PFSK-1 (cell line): ENCODE measurements at regions not wholly inside any gene's neighbourhood (a gene's known extent, or its start where the extent isn't known, plus 50 kb on each side); places are given as distances from the start of the nearest gene placed in this dataset.

ENCODE experiments used
- FOXP2 ChIP-seq: optimal IDR thresholded peaks from 2 replicates; pipeline ENCODE3; 2011; ENCODE audit warnings: borderline replicate concordance, control low read depth, inconsistent platforms; ENCODE audit not compliant: insufficient read depth; ENCODE audit errors: extremely low read length, extremely low read depth
- POLR2AphosphoS5 ChIP-seq: IDR thresholded peaks from 2 replicates; pipeline ENCODE4 v1.6.1; 2012; ENCODE audit warnings: low read depth, mild to moderate bottlenecking, control low read depth, low read length, moderate library complexity
- REST ChIP-seq, 2 experiments: IDR thresholded peaks; 2 replicates each; pipeline versions ENCODE4 v1.6.1 to v1.8.0; 2011 to 2012; ENCODE audit warnings: low read depth in 2 of 2, low read length in 2 of 2, control low read depth in 1 of 2, inconsistent platforms in 1 of 2, mild to moderate bottlenecking in 1 of 2, moderate library complexity in 1 of 2; ENCODE audit not compliant: insufficient read depth in 1 of 2
- SIN3A ChIP-seq: IDR thresholded peaks from 2 replicates; pipeline ENCODE4 v1.6.1; 2012; ENCODE audit warnings: mild to moderate bottlenecking, low read length, moderate library complexity, borderline replicate concordance; ENCODE audit not compliant: insufficient read depth
- TAF1 ChIP-seq: IDR thresholded peaks from 2 replicates; pipeline ENCODE4 v1.6.1; 2012; ENCODE audit warnings: low read length, control low read depth, borderline replicate concordance; ENCODE audit not compliant: insufficient read depth

GRCh38 chr17:79320331-79320730 is 245.7 kb downstream of the ENGASE start:
- TF ChIP-seq POLR2AphosphoS5 (no peak), FOXP2 (no peak), SIN3A (no peak), TAF1 (no peak), REST (IDR thresholded peaks at IDR 0.05; ENCODE audit: insufficient read depth in 1 of 2, low read depth in 2 of 2, low read length in 2 of 2) (no peak)

- TF ChIP-seq POLR2AphosphoS5 (no peak), FOXP2 (no peak), REST (IDR thresholded peaks at IDR 0.05; ENCODE audit: insufficient read depth in 1 of 2, low read depth in 2 of 2, low read length in 2 of 2) (no peak), SIN3A (no peak), TAF1 (no peak)
Measured at GRCh38 chr17:79317916-79318315, 243.3 kb downstream of the ENGASE start.

GRCh38 chr17:79316805-79317204 is 242.2 kb downstream of the ENGASE start:
- no peak for TF ChIP-seq REST (IDR thresholded peaks at IDR 0.05; ENCODE audit: insufficient read depth in 1 of 2, low read depth in 2 of 2, low read length in 2 of 2)
- no peak for TF ChIP-seq TAF1
- TF ChIP-seq SIN3A: no peak
- no peak for TF ChIP-seq FOXP2
- no peak for TF ChIP-seq POLR2AphosphoS5

- TF ChIP-seq REST (IDR thresholded peaks at IDR 0.05; ENCODE audit: insufficient read depth in 1 of 2, low read depth in 2 of 2, low read length in 2 of 2) (no peak), TAF1 (no peak), FOXP2 (no peak), SIN3A (no peak), POLR2AphosphoS5 (no peak)
Measured at GRCh38 chr17:79315358-79316105, 240.9 kb downstream of the ENGASE start.
